ENCODE measurements at regions not wholly inside any gene's neighbourhood (a gene's known extent, or its start where the extent isn't known, plus 50 kb on each side); places are given as distances from the start of the nearest gene placed in this dataset.

GRCh38 chr15:61644550-61644949 lies 415.4 kb upstream of the RORA start:
- DNase-seq (no peak), ATAC-seq (ENCODE audit: low FRiP score) (no peak)
- H3K4me3 ChIP-seq (ENCODE audit: low read length in 2 of 2) = no peak overlapping the region
- 62 to 70% methylated on average over 4 of the region's 4 CpGs for WGBS, 2 donors
- no peaks in the 10 kb centered on the region for H3K9me3 ChIP-seq (ENCODE audit: control insufficient read depth, low read length)
- H3K27ac ChIP-seq (ENCODE audit: low read depth in 1 of 2, low read length in 2 of 2) = no peak overlapping the region
- H3K4me1 ChIP-seq (ENCODE audit: control insufficient read depth in 1 of 2, insufficient read depth in 2 of 2, low read length in 2 of 2) = no peaks in the 10 kb centered on the region
- peaks cover 0 to 3% of the 10 kb centered on the region in 2 donors for H3K27me3 ChIP-seq (ENCODE audit: control insufficient read depth in 1 of 2, insufficient read depth in 2 of 2, low read length in 1 of 2)
- intact Hi-C loops (cut with DNase I) = no loop called here
- H3K36me3 ChIP-seq (ENCODE audit: control insufficient read depth in 1 of 2, insufficient read depth in 2 of 2, low read length in 1 of 2) = no peaks in the 10 kb centered on the region

GRCh38 chr15:61641645-61642044 lies 412.5 kb upstream of the RORA start:
- no peaks in the 10 kb centered on the region for H3K36me3 ChIP-seq (ENCODE audit: control insufficient read depth in 1 of 2, insufficient read depth in 2 of 2, low read length in 1 of 2)
- no peak for ATAC-seq (ENCODE audit: low FRiP score)
- H3K4me3 ChIP-seq (ENCODE audit: low read length in 2 of 2) = no peak overlapping the region
- peaks cover 0 to 3% of the 10 kb centered on the region in 2 donors for H3K27me3 ChIP-seq (ENCODE audit: control insufficient read depth in 1 of 2, insufficient read depth in 2 of 2, low read length in 1 of 2)
- intact Hi-C loops (cut with DNase I) = no loop called here
- no peak overlapping the region for H3K27ac ChIP-seq (ENCODE audit: low read depth in 1 of 2, low read length in 2 of 2)
- no peaks in the 10 kb centered on the region for H3K9me3 ChIP-seq (ENCODE audit: control insufficient read depth, low read length)
- no peak for DNase-seq
- H3K4me1 ChIP-seq (ENCODE audit: control insufficient read depth in 1 of 2, insufficient read depth in 2 of 2, low read length in 2 of 2) = no peaks in the 10 kb centered on the region
- WGBS, 2 donors = 82 to 84% methylated on average over 6 of the region's 6 CpGs

GRCh38 chr15:61640756-61641155 lies 411.7 kb upstream of the RORA start:
- DNase-seq = no peak
- intact Hi-C loops (cut with DNase I) = no loop called here
- no peak for ATAC-seq (ENCODE audit: low FRiP score)

GRCh38 chr15:61639491-61639890 lies 410.4 kb upstream of the RORA start:
- DNase-seq (no peak), ATAC-seq (ENCODE audit: low FRiP score) (no peak)
- no peak overlapping the region for H3K4me3 ChIP-seq (ENCODE audit: low read length in 2 of 2)
- intact Hi-C loops (cut with DNase I) = no loop called here
- peaks cover 0 to 3% of the 10 kb centered on the region in 2 donors for H3K27me3 ChIP-seq (ENCODE audit: control insufficient read depth in 1 of 2, insufficient read depth in 2 of 2, low read length in 1 of 2)
- 47 to 54% methylated on average over 12 of the region's 12 CpGs for WGBS, 2 donors
- H3K36me3 ChIP-seq (ENCODE audit: control insufficient read depth in 1 of 2, insufficient read depth in 2 of 2, low read length in 1 of 2) = no peaks in the 10 kb centered on the region
- H3K27ac ChIP-seq (ENCODE audit: low read depth in 1 of 2, low read length in 2 of 2) = no peak overlapping the region
- no peaks in the 10 kb centered on the region for H3K4me1 ChIP-seq (ENCODE audit: control insufficient read depth in 1 of 2, insufficient read depth in 2 of 2, low read length in 2 of 2)
- H3K9me3 ChIP-seq (ENCODE audit: control insufficient read depth, low read length) = no peaks in the 10 kb centered on the region

More at GRCh38 chr15:61640756-61641155, 411.7 kb upstream of the RORA start:
- peaks cover 0 to 3% of the 10 kb centered on the region in 2 donors for H3K27me3 ChIP-seq (ENCODE audit: control insufficient read depth in 1 of 2, insufficient read depth in 2 of 2, low read length in 1 of 2)
- H3K27ac ChIP-seq (ENCODE audit: low read depth in 1 of 2, low read length in 2 of 2) = no peak overlapping the region
- no peak overlapping the region for H3K4me3 ChIP-seq (ENCODE audit: low read length in 2 of 2)
- H3K36me3 ChIP-seq (ENCODE audit: control insufficient read depth in 1 of 2, insufficient read depth in 2 of 2, low read length in 1 of 2) = no peaks in the 10 kb centered on the region
- no peaks in the 10 kb centered on the region for H3K4me1 ChIP-seq (ENCODE audit: control insufficient read depth in 1 of 2, insufficient read depth in 2 of 2, low read length in 2 of 2)
- no peaks in the 10 kb centered on the region for H3K9me3 ChIP-seq (ENCODE audit: control insufficient read depth, low read length)

- H3K4me3 ChIP-seq (ENCODE audit: low read length in 2 of 2) = no peak overlapping the region
- H3K27me3 ChIP-seq (ENCODE audit: control insufficient read depth in 1 of 2, insufficient read depth in 2 of 2, low read length in 1 of 2) = no peaks in the 10 kb centered on the region
- no peaks in the 10 kb centered on the region for H3K4me1 ChIP-seq (ENCODE audit: control insufficient read depth in 1 of 2, insufficient read depth in 2 of 2, low read length in 2 of 2)
- intact Hi-C loops (cut with DNase I) = no loop called here
- H3K27ac ChIP-seq (ENCODE audit: low read depth in 1 of 2, low read length in 2 of 2) = no peak overlapping the region
- ATAC-seq (ENCODE audit: low FRiP score) (no peak), DNase-seq (no peak)
- H3K9me3 ChIP-seq (ENCODE audit: control insufficient read depth, low read length) = no peaks in the 10 kb centered on the region
- 76 to 81% methylated on average over 1 of the region's 1 CpG for WGBS, 2 donors
- no peaks in the 10 kb centered on the region for H3K36me3 ChIP-seq (ENCODE audit: control insufficient read depth in 1 of 2, insufficient read depth in 2 of 2, low read length in 1 of 2)
Observed at GRCh38 chr15:61634837-61635236, 405.7 kb upstream of the RORA start.

- Histone ChIP-seq H3K27ac (ENCODE audit: low read depth in 1 of 2, low read length in 2 of 2) (no peak overlapping the region), H3K4me3 (ENCODE audit: low read length in 2 of 2) (no peak overlapping the region), H3K36me3 (ENCODE audit: control insufficient read depth in 1 of 2, insufficient read depth in 2 of 2, low read length in 1 of 2) (no peaks in the 10 kb centered on the region), H3K27me3 (ENCODE audit: control insufficient read depth in 1 of 2, insufficient read depth in 2 of 2, low read length in 1 of 2) (no peaks in the 10 kb centered on the region), H3K4me1 (ENCODE audit: control insufficient read depth in 1 of 2, insufficient read depth in 2 of 2, low read length in 2 of 2) (no peaks in the 10 kb centered on the region), H3K9me3 (ENCODE audit: control insufficient read depth, low read length) (no peaks in the 10 kb centered on the region)
- WGBS, 2 donors = 90 to 95% methylated on average over 4 of the region's 4 CpGs
- ATAC-seq (ENCODE audit: low FRiP score) (no peak), DNase-seq (no peak)
- intact Hi-C loops (cut with DNase I) = no loop called here
Observed at GRCh38 chr15:61633951-61634350, 404.8 kb upstream of the RORA start.

GRCh38 chr15:61629269-61629668 lies 400.2 kb upstream of the RORA start:
- 73 to 75% methylated on average over 3 of the region's 3 CpGs for WGBS, 2 donors
- H3K27ac ChIP-seq (ENCODE audit: low read depth in 1 of 2, low read length in 2 of 2) = no peak overlapping the region
- DNase-seq (no peak), ATAC-seq (ENCODE audit: low FRiP score) (no peak)
- no peaks in the 10 kb centered on the region for H3K9me3 ChIP-seq (ENCODE audit: control insufficient read depth, low read length)
- intact Hi-C loops (cut with DNase I) = no loop called here
- no peaks in the 10 kb centered on the region for H3K4me1 ChIP-seq (ENCODE audit: control insufficient read depth in 1 of 2, insufficient read depth in 2 of 2, low read length in 2 of 2)
- H3K4me3 ChIP-seq (ENCODE audit: low read length in 2 of 2) = no peak overlapping the region
- H3K36me3 ChIP-seq (ENCODE audit: control insufficient read depth in 1 of 2, insufficient read depth in 2 of 2, low read length in 1 of 2) = no peaks in the 10 kb centered on the region
- H3K27me3 ChIP-seq (ENCODE audit: control insufficient read depth in 1 of 2, insufficient read depth in 2 of 2, low read length in 1 of 2) = peaks cover 0 to 4% of the 10 kb centered on the region in 2 donors

- H3K4me3 ChIP-seq (ENCODE audit: low read length in 2 of 2) = no peak overlapping the region
- 84 to 87% methylated on average over 7 of the region's 7 CpGs for WGBS, 2 donors
Observed at GRCh38 chr15:61624950-61625349, 395.8 kb upstream of the RORA start.

GRCh38 chr15:61623746-61624145 lies 394.6 kb upstream of the RORA start:
- WGBS, 2 donors = 61 to 63% methylated on average over 15 of the region's 15 CpGs
- Histone ChIP-seq H3K27me3 (ENCODE audit: control insufficient read depth in 1 of 2, insufficient read depth in 2 of 2, low read length in 1 of 2) (peaks cover 0 to 4% of the 10 kb centered on the region in 2 donors), H3K27ac (ENCODE audit: low read depth in 1 of 2, low read length in 2 of 2) (no peak overlapping the region), H3K4me3 (ENCODE audit: low read length in 2 of 2) (no peak overlapping the region), H3K9me3 (ENCODE audit: control insufficient read depth, low read length) (no peaks in the 10 kb centered on the region), H3K4me1 (ENCODE audit: control insufficient read depth in 1 of 2, insufficient read depth in 2 of 2, low read length in 2 of 2) (no peaks in the 10 kb centered on the region), H3K36me3 (ENCODE audit: control insufficient read depth in 1 of 2, insufficient read depth in 2 of 2, low read length in 1 of 2) (no peaks in the 10 kb centered on the region)
- intact Hi-C loops (cut with DNase I) = no loop called here
- ATAC-seq (ENCODE audit: low FRiP score) (no peak), DNase-seq (no peak)

More at GRCh38 chr15:61624950-61625349, 395.8 kb upstream of the RORA start:
- ATAC-seq (ENCODE audit: low FRiP score) (no peak), DNase-seq (no peak)
- Histone ChIP-seq H3K27ac (ENCODE audit: low read depth in 1 of 2, low read length in 2 of 2) (no peak overlapping the region), H3K9me3 (ENCODE audit: control insufficient read depth, low read length) (no peaks in the 10 kb centered on the region), H3K36me3 (ENCODE audit: control insufficient read depth in 1 of 2, insufficient read depth in 2 of 2, low read length in 1 of 2) (no peaks in the 10 kb centered on the region), H3K27me3 (ENCODE audit: control insufficient read depth in 1 of 2, insufficient read depth in 2 of 2, low read length in 1 of 2) (peaks cover 0 to 4% of the 10 kb centered on the region in 2 donors), H3K4me1 (ENCODE audit: control insufficient read depth in 1 of 2, insufficient read depth in 2 of 2, low read length in 2 of 2) (no peaks in the 10 kb centered on the region)
- intact Hi-C loops (cut with DNase I) = no loop called here

Data from aorta (tissue), 5 donors.